ENCODE measurements at regions not wholly inside any gene's neighbourhood (a gene's known extent, or its start where the extent isn't known, plus 50 kb on each side); places are given as distances from the start of the nearest gene placed in this dataset.

DNA sequence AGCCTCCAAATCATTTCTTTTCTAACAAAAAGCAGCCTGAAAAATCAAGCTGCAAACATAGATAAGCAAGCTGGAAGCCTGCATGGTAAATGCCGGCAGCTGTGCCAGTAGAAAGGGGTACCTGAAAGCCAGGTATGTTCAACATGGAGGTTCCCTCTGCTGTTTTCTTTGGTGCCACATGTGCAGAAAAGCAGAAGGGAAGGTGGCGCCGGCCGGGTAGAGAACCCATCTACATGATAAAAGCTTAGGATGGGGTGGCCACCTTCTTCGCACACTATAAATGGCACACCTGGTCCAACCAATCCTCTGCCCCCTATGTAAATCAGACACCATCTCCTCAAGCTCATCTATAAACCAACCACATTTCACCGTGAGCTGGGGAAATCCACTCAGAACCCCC, 268.9 kb upstream of the IRX2 start:
- H3K27ac ChIP-seq (ENCODE audit: low read depth, low read length): no peak overlapping the region
- Mint-ChIP-seq H3K27ac (no peak overlapping the region), H3K4me1 (no peaks in the 10 kb centered on the region), H3K27me3 (peaks cover 0 to 3% of the 10 kb centered on the region in 2 donors), H3K9me3 (peaks cover 0 to 15% (median 4%) of the 10 kb centered on the region in 5 donors), H3K4me3 (no peak overlapping the region), H3K36me3 (no peaks in the 10 kb centered on the region)
- no peaks in the 10 kb centered on the region for H3K4me1 ChIP-seq (ENCODE audit: insufficient read depth, low read length)
- no peaks in the 10 kb centered on the region for H3K9me3 ChIP-seq (ENCODE audit: low read length)
- DNase-seq: no peak
- no peaks in the 10 kb centered on the region for H3K36me3 ChIP-seq (ENCODE audit: insufficient read depth, low read length)
- no peak overlapping the region for H3K4me3 ChIP-seq (ENCODE audit: low read length)
- H3K27me3 ChIP-seq (ENCODE audit: insufficient read depth, low read length, poor library complexity, severe bottlenecking): no peaks in the 10 kb centered on the region
- POLR2A ChIA-PET: no interaction called here
- CTCF ChIA-PET: interaction anchor here (1.0 kb wide), 1 partner anchor 9 kb away, joined by 3 read pairs; no protein-coding TSS in a partner anchor

DNA sequence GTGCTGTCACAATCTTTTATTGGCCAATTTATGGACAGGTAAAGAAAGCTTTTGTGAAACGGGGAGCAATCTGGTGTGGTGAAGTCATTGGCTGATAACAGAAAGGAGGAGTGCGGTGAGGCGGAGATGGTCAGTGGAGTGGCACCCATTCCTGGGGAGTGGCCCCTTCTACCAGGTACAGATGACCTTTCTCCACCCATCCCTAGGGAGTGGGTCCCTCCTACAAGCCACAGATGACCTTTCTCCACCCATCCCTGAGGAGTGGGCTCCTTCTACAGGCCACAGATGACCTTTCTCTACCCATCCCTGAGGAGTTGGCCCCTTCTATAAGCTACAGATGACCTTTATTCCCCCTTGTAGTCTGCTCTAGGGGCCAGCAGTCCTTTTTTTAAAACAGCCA, 267.6 kb upstream of the IRX2 start:
- peaks cover 0 to 3% of the 10 kb centered on the region in 2 donors for H3K27me3 Mint-ChIP-seq
- CTCF ChIA-PET: no interaction called here
- no peaks in the 10 kb centered on the region for H3K4me1 Mint-ChIP-seq
- no peak overlapping the region for H3K27ac Mint-ChIP-seq
- H3K36me3 Mint-ChIP-seq: no peaks in the 10 kb centered on the region
- no peak for DNase-seq
- H3K27ac ChIP-seq (ENCODE audit: low read depth, low read length): no peak overlapping the region
- H3K9me3 ChIP-seq (ENCODE audit: low read length): no peaks in the 10 kb centered on the region
- H3K27me3 ChIP-seq (ENCODE audit: insufficient read depth, low read length, poor library complexity, severe bottlenecking): no peaks in the 10 kb centered on the region
- no peaks in the 10 kb centered on the region for H3K36me3 ChIP-seq (ENCODE audit: insufficient read depth, low read length)
- peaks cover 0 to 15% (median 4%) of the 10 kb centered on the region in 5 donors for H3K9me3 Mint-ChIP-seq
- H3K4me1 ChIP-seq (ENCODE audit: insufficient read depth, low read length): no peaks in the 10 kb centered on the region
- POLR2A ChIA-PET: no interaction called here
- no peak overlapping the region for H3K4me3 ChIP-seq (ENCODE audit: low read length)
- no peak overlapping the region for H3K4me3 Mint-ChIP-seq

DNA sequence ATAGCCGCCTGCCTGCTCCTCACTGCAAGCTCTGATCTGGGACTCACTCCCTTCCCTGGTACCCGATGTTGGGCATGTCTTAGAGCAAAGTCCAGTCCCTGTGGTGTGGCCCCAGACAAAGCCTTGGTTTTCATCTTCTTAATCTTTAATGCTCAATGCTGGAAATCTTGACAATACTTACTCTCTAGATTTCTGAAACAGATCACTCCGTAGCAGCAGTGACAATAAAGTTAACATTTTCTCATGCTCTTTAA, 260.2 kb upstream of the IRX2 start:
- no peaks in the 10 kb centered on the region for H3K4me1 Mint-ChIP-seq
- no peak overlapping the region for H3K4me3 ChIP-seq (ENCODE audit: low read length)
- no peak overlapping the region for H3K27ac ChIP-seq (ENCODE audit: low read depth, low read length)
- H3K27ac Mint-ChIP-seq: no peak overlapping the region
- no peak overlapping the region for H3K4me3 Mint-ChIP-seq
- DNase-seq: no peak
- no peaks in the 10 kb centered on the region for H3K9me3 ChIP-seq (ENCODE audit: low read length)
- no peaks in the 10 kb centered on the region for H3K27me3 ChIP-seq (ENCODE audit: insufficient read depth, low read length, poor library complexity, severe bottlenecking)
- no peaks in the 10 kb centered on the region for H3K4me1 ChIP-seq (ENCODE audit: insufficient read depth, low read length)
- POLR2A ChIA-PET: no interaction called here
- H3K27me3 Mint-ChIP-seq: no peaks in the 10 kb centered on the region
- no peaks in the 10 kb centered on the region for H3K36me3 ChIP-seq (ENCODE audit: insufficient read depth, low read length)
- no peaks in the 10 kb centered on the region for H3K36me3 Mint-ChIP-seq
- peaks cover 0 to 12% (median 5%) of the 10 kb centered on the region in 5 donors for H3K9me3 Mint-ChIP-seq
- CTCF ChIA-PET: interaction anchor here (1.3 kb wide), 1 partner anchor 9 kb away, joined by 3 read pairs; no protein-coding TSS in a partner anchor

DNA sequence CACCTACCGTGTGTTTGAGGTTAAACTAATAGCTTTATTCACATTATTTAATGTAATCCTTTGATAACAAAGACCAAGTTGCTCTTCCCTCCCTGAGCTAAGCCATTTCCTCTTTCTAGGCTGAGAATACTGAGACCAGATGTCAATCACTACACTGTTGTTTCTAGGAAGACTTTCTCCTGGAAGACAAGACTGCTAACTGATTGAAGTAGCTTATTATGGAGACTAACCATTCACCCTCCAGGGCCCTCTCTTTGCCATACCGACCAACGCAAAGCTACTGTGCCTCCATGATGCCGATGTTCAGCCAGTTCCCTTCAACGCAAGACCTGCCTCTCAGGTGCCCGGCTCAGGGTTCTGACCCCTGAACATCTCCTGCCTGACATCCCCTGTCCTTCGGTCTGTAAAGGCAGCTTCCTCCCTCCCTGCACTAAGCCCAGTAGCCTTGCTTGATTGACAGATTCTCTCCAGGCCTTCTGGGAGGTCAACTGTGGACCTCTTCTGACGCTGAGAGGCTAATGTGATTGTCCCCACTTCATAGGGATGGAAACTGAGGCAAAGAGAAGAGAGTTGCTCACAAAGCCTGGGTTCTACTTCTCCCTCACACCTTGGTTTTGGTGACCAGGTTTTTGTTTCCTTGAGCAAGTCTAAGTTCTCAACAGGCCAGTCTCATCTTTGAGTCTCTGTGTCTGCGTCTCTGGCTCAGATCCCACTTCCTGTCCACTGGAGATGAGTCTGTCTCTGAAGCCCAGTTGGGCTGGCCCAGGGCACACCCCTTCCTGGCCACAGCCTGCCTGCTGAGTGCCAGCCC, 259.7 kb upstream of the IRX2 start:
- no peaks in the 10 kb centered on the region for H3K4me1 Mint-ChIP-seq
- ChIA-PET POLR2A (no interaction called here), CTCF (interaction anchor here (1.3 kb wide), 1 partner anchor 9 kb away, joined by 3 read pairs; no protein-coding TSS in a partner anchor)
- Histone ChIP-seq H3K27ac (ENCODE audit: low read depth, low read length) (no peak overlapping the region), H3K27me3 (ENCODE audit: insufficient read depth, low read length, poor library complexity, severe bottlenecking) (no peaks in the 10 kb centered on the region), H3K9me3 (ENCODE audit: low read length) (no peaks in the 10 kb centered on the region), H3K36me3 (ENCODE audit: insufficient read depth, low read length) (no peaks in the 10 kb centered on the region), H3K4me3 (ENCODE audit: low read length) (no peak overlapping the region), H3K4me1 (ENCODE audit: insufficient read depth, low read length) (no peaks in the 10 kb centered on the region)
- DNase-seq: no peak
- H3K4me3 Mint-ChIP-seq: no peak overlapping the region
- H3K9me3 Mint-ChIP-seq: peaks cover 0 to 12% (median 5%) of the 10 kb centered on the region in 5 donors
- no peaks in the 10 kb centered on the region for H3K36me3 Mint-ChIP-seq
- peak overlapping the region in 1 of 8 donors; percentile 61 for H3K27ac Mint-ChIP-seq
- H3K27me3 Mint-ChIP-seq: no peaks in the 10 kb centered on the region

DNA sequence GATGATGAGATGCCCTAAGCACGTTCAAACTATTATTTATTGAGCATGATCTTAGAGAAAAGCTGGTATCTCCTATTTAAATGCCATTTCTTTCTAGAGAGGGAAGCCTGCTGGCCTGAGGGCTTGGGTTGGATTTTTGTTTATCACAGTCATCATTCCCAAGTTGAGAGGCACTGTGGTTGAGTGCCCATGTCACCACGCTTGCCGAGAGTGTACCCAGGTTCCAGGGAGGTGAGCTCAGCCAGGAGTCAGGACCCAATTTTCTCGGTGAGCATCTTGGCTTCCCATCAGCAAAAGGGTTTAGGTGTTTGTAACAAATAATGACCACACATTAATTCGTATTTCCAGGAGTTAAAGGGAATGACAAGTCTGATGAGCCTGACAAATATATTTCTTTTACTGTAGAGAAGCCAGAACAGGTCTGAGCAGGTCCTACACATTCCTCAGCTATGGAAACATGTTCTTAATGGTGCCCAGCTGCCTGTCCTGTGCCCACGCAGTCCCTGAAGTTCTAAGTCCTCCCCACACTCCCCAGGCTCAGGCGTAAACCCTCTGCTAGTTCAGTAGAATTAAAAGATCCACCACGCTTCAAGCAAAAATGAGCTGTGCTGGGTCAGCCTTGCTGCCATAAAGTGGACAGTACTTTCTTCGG, 258.9 kb upstream of the IRX2 start:
- H3K27ac Mint-ChIP-seq: no peak overlapping the region
- ChIA-PET POLR2A (no interaction called here), CTCF (interaction anchor here (1.3 kb wide), 1 partner anchor 10 kb away, joined by 3 read pairs; no protein-coding TSS in a partner anchor)
- Histone ChIP-seq H3K4me3 (ENCODE audit: low read length) (no peak overlapping the region), H3K27me3 (ENCODE audit: insufficient read depth, low read length, poor library complexity, severe bottlenecking) (no peaks in the 10 kb centered on the region), H3K9me3 (ENCODE audit: low read length) (no peaks in the 10 kb centered on the region), H3K27ac (ENCODE audit: low read depth, low read length) (no peak overlapping the region), H3K36me3 (ENCODE audit: insufficient read depth, low read length) (no peaks in the 10 kb centered on the region), H3K4me1 (ENCODE audit: insufficient read depth, low read length) (no peaks in the 10 kb centered on the region)
- no peaks in the 10 kb centered on the region for H3K4me1 Mint-ChIP-seq
- H3K27me3 Mint-ChIP-seq: no peaks in the 10 kb centered on the region
- no peak overlapping the region for H3K4me3 Mint-ChIP-seq
- H3K36me3 Mint-ChIP-seq: no peaks in the 10 kb centered on the region
- H3K9me3 Mint-ChIP-seq: peaks cover 0 to 12% (median 5%) of the 10 kb centered on the region in 5 donors
- DNase-seq: no peak

DNA sequence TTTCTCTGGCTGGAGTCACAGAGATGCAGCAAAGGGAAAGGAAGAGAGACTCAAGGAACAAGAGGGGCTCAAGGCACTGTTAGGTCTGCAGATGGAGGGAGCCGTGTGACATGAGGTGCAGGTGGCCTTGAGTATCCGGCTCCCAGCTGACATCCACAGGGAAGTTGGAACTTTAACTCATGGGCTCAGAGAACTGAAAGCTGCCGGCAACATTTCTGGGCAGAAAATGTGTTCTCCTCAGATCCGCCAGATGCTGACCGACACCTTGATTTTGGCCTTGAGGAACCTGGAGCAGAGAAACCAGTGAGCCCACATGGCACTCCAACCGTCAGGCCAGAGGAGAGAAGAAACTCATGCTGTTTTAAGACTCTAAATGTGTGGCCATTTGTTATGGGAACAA, 258.1 kb upstream of the IRX2 start:
- no peaks in the 10 kb centered on the region for H3K36me3 ChIP-seq (ENCODE audit: insufficient read depth, low read length)
- ChIA-PET POLR2A (no interaction called here), CTCF (no interaction called here)
- peaks cover 0 to 17% (median 6%) of the 10 kb centered on the region in 5 donors for H3K9me3 Mint-ChIP-seq
- DNase-seq: no peak
- H3K27me3 Mint-ChIP-seq: no peaks in the 10 kb centered on the region
- H3K27me3 ChIP-seq (ENCODE audit: insufficient read depth, low read length, poor library complexity, severe bottlenecking): no peaks in the 10 kb centered on the region
- H3K27ac ChIP-seq (ENCODE audit: low read depth, low read length): no peak overlapping the region
- no peak overlapping the region for H3K4me3 ChIP-seq (ENCODE audit: low read length)
- H3K36me3 Mint-ChIP-seq: no peaks in the 10 kb centered on the region
- H3K9me3 ChIP-seq (ENCODE audit: low read length): no peaks in the 10 kb centered on the region
- H3K4me1 Mint-ChIP-seq: no peaks in the 10 kb centered on the region
- H3K4me3 Mint-ChIP-seq: no peak overlapping the region
- H3K4me1 ChIP-seq (ENCODE audit: insufficient read depth, low read length): no peaks in the 10 kb centered on the region
- H3K27ac Mint-ChIP-seq: no peak overlapping the region

DNA sequence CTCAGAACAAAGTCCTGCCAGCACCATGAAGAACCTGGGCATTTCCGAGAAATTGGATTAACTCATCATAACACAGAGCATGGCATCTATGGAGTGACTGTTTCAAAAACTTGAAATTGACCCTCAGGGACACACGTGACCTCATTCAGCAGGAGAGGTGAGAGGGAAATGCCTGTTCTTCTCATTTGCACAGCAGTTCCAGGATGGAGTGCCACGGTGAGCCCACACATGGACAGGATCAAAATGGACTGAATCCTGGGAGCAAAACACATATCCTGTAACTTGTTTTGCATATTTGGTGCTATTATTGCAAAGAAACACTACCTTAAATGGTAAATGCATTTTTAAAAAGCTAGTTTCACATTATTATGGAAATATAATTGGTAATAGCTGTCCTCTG, 256.1 kb upstream of the IRX2 start:
- Mint-ChIP-seq H3K4me3 (no peak overlapping the region), H3K4me1 (no peaks in the 10 kb centered on the region), H3K9me3 (peaks cover 3 to 17% (median 8%) of the 10 kb centered on the region in 5 donors), H3K36me3 (no peaks in the 10 kb centered on the region), H3K27ac (no peak overlapping the region), H3K27me3 (no peaks in the 10 kb centered on the region)
- DNase-seq: no peak
- no peak overlapping the region for H3K27ac ChIP-seq (ENCODE audit: low read depth, low read length)
- ChIA-PET POLR2A (no interaction called here), CTCF (no interaction called here)
- H3K9me3 ChIP-seq (ENCODE audit: low read length): no peaks in the 10 kb centered on the region
- H3K27me3 ChIP-seq (ENCODE audit: insufficient read depth, low read length, poor library complexity, severe bottlenecking): no peaks in the 10 kb centered on the region
- H3K4me3 ChIP-seq (ENCODE audit: low read length): no peak overlapping the region
- H3K36me3 ChIP-seq (ENCODE audit: insufficient read depth, low read length): no peaks in the 10 kb centered on the region
- H3K4me1 ChIP-seq (ENCODE audit: insufficient read depth, low read length): no peaks in the 10 kb centered on the region

DNA sequence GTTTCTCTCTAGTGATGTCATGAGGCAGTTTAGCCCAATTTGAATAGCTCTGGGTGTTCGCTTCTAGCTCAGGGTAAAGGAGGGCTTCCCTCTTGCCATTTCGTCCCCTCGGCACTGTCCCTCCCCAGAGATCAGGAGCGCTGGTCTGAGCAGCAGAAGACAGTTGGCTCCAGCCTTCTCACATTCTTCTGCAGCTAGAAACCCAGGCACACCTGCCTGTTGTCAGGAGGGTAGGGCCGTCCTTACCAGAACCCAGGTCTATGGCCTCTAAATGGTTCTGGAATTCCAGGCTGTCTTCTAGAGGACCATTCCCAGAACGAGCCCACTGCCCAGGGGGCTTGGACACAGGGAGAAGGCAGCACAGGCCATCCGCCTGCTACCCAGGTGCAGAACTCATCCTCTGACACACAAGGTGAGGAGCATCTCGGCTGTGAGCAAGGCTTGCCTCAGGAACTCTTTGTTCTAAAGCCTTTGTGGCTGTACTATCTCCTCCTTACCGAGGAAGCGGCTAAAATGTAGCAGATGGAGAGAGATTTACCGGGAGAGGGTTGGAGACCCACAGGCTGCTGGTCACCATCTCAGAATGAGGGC, 255.6 kb upstream of the IRX2 start:
- H3K27me3 Mint-ChIP-seq: no peaks in the 10 kb centered on the region
- CTCF ChIA-PET: no interaction called here
- no peak for DNase-seq
- Histone ChIP-seq H3K27ac (ENCODE audit: low read depth, low read length) (no peak overlapping the region), H3K27me3 (ENCODE audit: insufficient read depth, low read length, poor library complexity, severe bottlenecking) (no peaks in the 10 kb centered on the region), H3K4me1 (ENCODE audit: insufficient read depth, low read length) (no peaks in the 10 kb centered on the region), H3K9me3 (ENCODE audit: low read length) (no peaks in the 10 kb centered on the region), H3K4me3 (ENCODE audit: low read length) (no peak overlapping the region), H3K36me3 (ENCODE audit: insufficient read depth, low read length) (no peaks in the 10 kb centered on the region)
- no peaks in the 10 kb centered on the region for H3K4me1 Mint-ChIP-seq
- POLR2A ChIA-PET: no interaction called here
- H3K27ac Mint-ChIP-seq: no peak overlapping the region
- no peaks in the 10 kb centered on the region for H3K36me3 Mint-ChIP-seq
- no peak overlapping the region for H3K4me3 Mint-ChIP-seq
- peaks cover 3 to 17% (median 8%) of the 10 kb centered on the region in 5 donors for H3K9me3 Mint-ChIP-seq

Measured in CD8-positive, alpha-beta memory T cell (primary cell).